HG02610 (cell line): ENCODE measurements at regions not wholly inside any gene's neighbourhood (a gene's known extent, or its start where the extent isn't known, plus 50 kb on each side); places are given as distances from the start of the nearest gene placed in this dataset.

ENCODE experiments used
- ATAC-seq: cut with Tn5 transposase; IDR thresholded peaks from one replicate; pipeline ENCODE4 v1.9.1; 2021; ENCODE audit warnings: mild to moderate bottlenecking, moderate library complexity; ENCODE audit not compliant: unreplicated experiment

- no peak for ATAC-seq
Measured at GRCh38 chr13:50585674-50586413, 257.6 kb downstream of the DLEU7 start.

- no peak for ATAC-seq
Measured at GRCh38 chr13:50586414-50587083, 256.9 kb downstream of the DLEU7 start.

- no peak for ATAC-seq
Measured at GRCh38 chr13:50587115-50587514, 256.4 kb downstream of the DLEU7 start.

- no peak for ATAC-seq
Measured at GRCh38 chr13:50587645-50588373, 255.7 kb downstream of the DLEU7 start.

- no peak for ATAC-seq
Measured at GRCh38 chr13:50588491-50589130, 254.9 kb downstream of the DLEU7 start.

- ATAC-seq, result no peak
Measured at GRCh38 chr13:50589139-50589538, 254.4 kb downstream of the DLEU7 start.

- ATAC-seq, result no peak
Measured at GRCh38 chr13:50589651-50590054, 253.8 kb downstream of the DLEU7 start.

- no peak for ATAC-seq
Measured at GRCh38 chr13:50592412-50593155, 250.9 kb downstream of the DLEU7 start.

- ATAC-seq, result no peak
Measured at GRCh38 chr13:50593207-50593606, 250.3 kb downstream of the DLEU7 start.

GRCh38 chr13:50594276-50595051, 249.0 kb downstream of the DLEU7 start:
- ATAC-seq, result peak; percentile 81

GRCh38 chr13:50595196-50595595, 248.3 kb downstream of the DLEU7 start:
- ATAC-seq, result no peak

- ATAC-seq, result no peak
Measured at GRCh38 chr13:50596156-50596555, 247.3 kb downstream of the DLEU7 start.

GRCh38 chr13:50596776-50597203, 246.7 kb downstream of the DLEU7 start:
- no peak for ATAC-seq

- ATAC-seq, result no peak
Measured at GRCh38 chr13:50598338-50598737, 245.2 kb downstream of the DLEU7 start.

- ATAC-seq, result no peak
Measured at GRCh38 chr13:50599046-50599445, 244.4 kb downstream of the DLEU7 start.

GRCh38 chr13:50599927-50600326, 243.6 kb downstream of the DLEU7 start:
- ATAC-seq, result no peak

- ATAC-seq, result no peak
Measured at GRCh38 chr13:50608370-50608769, 235.1 kb downstream of the DLEU7 start.

- no peak for ATAC-seq
Measured at GRCh38 chr13:50609011-50609410, 234.5 kb downstream of the DLEU7 start.

- ATAC-seq, result no peak
Measured at GRCh38 chr13:50610238-50610637, 233.3 kb downstream of the DLEU7 start.
